ENCODE measurements at regions not wholly inside any gene's neighbourhood (a gene's known extent, or its start where the extent isn't known, plus 50 kb on each side); places are given as distances from the start of the nearest gene placed in this dataset.

DNA sequence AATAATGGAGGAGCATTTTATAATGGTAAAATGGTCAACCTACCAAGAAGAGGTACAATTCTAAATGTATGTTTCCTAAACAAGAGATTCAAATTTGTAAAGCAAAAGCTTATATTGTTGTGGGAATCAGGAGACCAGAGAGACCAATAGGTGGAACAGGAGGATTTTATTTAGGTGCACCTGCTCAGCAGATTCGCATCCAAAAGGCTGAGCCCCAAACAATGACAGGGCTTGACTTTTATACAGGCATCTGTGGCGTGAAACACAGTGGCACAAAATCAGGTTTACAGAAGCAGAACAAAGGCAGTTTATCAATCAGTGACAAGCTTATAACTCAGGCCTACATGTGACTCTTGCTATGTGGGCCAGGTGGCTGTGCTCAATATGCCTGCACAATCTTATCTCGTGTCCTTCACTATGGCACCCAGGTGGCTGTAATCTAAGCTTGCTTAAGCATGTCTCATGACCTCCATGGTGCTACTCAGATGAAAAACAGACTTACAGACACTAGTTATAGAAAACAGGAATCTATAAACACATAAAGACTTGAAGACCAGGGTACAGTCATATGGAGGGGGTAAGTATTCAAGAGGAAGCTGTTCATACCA is 780.2 kb upstream of the CA10 start:
- no peaks in the 10 kb centered on the region for H3K27me3 ChIP-seq (ENCODE audit: control insufficient read depth, insufficient read depth, low read length)
- ATAC-seq (no peak), DNase-seq (ENCODE audit: low read depth, low spot score) (no peak)
- in situ Hi-C loops (cut with HindIII; ENCODE audit: low pct_unique_long_range_greater_than_20kb, low sequenced_read_pairs), result no loop called here
- TF ChIP-seq CTCF (IDR thresholded peaks at IDR 0.05) (no peak), TCF7L2 (IDR thresholded peaks at IDR 0.05; ENCODE audit: low read depth, low read length) (no peak), SIN3A (IDR thresholded peaks at IDR 0.05; ENCODE audit: borderline replicate concordance, insufficient read depth, low read depth, low read length) (no peak), REST (IDR thresholded peaks at IDR 0.05; ENCODE audit: insufficient read depth in 1 of 2, low read depth in 2 of 2, low read length in 1 of 2) (no peak), POLR2AphosphoS5 (IDR thresholded peaks at IDR 0.05; ENCODE audit: low read depth, low read length) (no peak)
- no peak overlapping the region for H3K27ac ChIP-seq (ENCODE audit: low read length)
- POLR2A ChIA-PET, result no interaction called here
- H3K4me3 ChIP-seq (ENCODE audit: low read depth in 2 of 2, low read length in 2 of 2), result no peak overlapping the region
- CTCF ChIA-PET, result no interaction called here
- BruUV-seq (replicated peaks), result no TSS peak
- H3K4me1 ChIP-seq (ENCODE audit: control insufficient read depth, insufficient read depth, low read length), result no peaks in the 10 kb centered on the region
- H3K9me3 ChIP-seq (ENCODE audit: control insufficient read depth, insufficient read depth, low read depth, low read length), result peaks cover 10% of the 10 kb centered on the region
- no peaks in the 10 kb centered on the region for H3K36me3 ChIP-seq (ENCODE audit: control insufficient read depth, insufficient read depth, low read length)
- intact Hi-C loops (cut with micrococcal nuclease; ENCODE audit: unreplicated experiment), result no loop called here

GRCh38 chr17:52930581-52930980 is 772.1 kb upstream of the CA10 start:
- intact Hi-C loops (cut with micrococcal nuclease; ENCODE audit: unreplicated experiment), result no loop called here
- ATAC-seq (no peak), DNase-seq (ENCODE audit: low read depth, low spot score) (no peak)
- Histone ChIP-seq H3K27me3 (ENCODE audit: control insufficient read depth, insufficient read depth, low read length) (no peaks in the 10 kb centered on the region), H3K27ac (ENCODE audit: low read length) (no peak overlapping the region), H3K9me3 (ENCODE audit: control insufficient read depth, insufficient read depth, low read depth, low read length) (0 out of 2 replicates have a peak, but pooled peaks cover 4% of the 10 kb centered on the region), H3K4me1 (ENCODE audit: control insufficient read depth, insufficient read depth, low read length) (no peaks in the 10 kb centered on the region), H3K36me3 (ENCODE audit: control insufficient read depth, insufficient read depth, low read length) (no peaks in the 10 kb centered on the region), H3K4me3 (ENCODE audit: low read depth in 2 of 2, low read length in 2 of 2) (no peak overlapping the region)
- ChIA-PET CTCF (no interaction called here), POLR2A (no interaction called here)
- BruUV-seq (replicated peaks), result no TSS peak
- TF ChIP-seq POLR2AphosphoS5 (IDR thresholded peaks at IDR 0.05; ENCODE audit: low read depth, low read length), result no peak
- no peak for TF ChIP-seq SIN3A (IDR thresholded peaks at IDR 0.05; ENCODE audit: borderline replicate concordance, insufficient read depth, low read depth, low read length)
- no peak for TF ChIP-seq REST (IDR thresholded peaks at IDR 0.05; ENCODE audit: insufficient read depth in 1 of 2, low read depth in 2 of 2, low read length in 1 of 2)
- TF ChIP-seq TCF7L2 (IDR thresholded peaks at IDR 0.05; ENCODE audit: low read depth, low read length), result no peak
- no peak for TF ChIP-seq CTCF (IDR thresholded peaks at IDR 0.05)
- in situ Hi-C loops (cut with HindIII; ENCODE audit: low pct_unique_long_range_greater_than_20kb, low sequenced_read_pairs), result no loop called here

Measured in Panc1 (cell line).